T-helper 1 cell treated with Interleukin-12 subunit alpha and Interleukin-12 subunit beta and Interleukin-4 antibody, amounts not matched to agents 30 ng/mL and 1 ng/mL, for 36 hours (primary cell): ENCODE measurements at regions not wholly inside any gene's neighbourhood (a gene's known extent, or its start where the extent isn't known, plus 50 kb on each side); places are given as distances from the start of the nearest gene placed in this dataset.

Source experiments
- intact Hi-C: fragments of 100-400 bp; cut with micrococcal nuclease; formaldehyde crosslinking; loops from one replicate; pipeline ENCODE4 v1.15.1; 2024

- intact Hi-C loops, result loop anchor here (5.0 kb wide), 1 partner anchor 108 kb away; no protein-coding TSS in a partner anchor
Observed at GRCh38 chr6:53744321-53744720, 50.5 kb upstream of the LRRC1 start.

DNA sequence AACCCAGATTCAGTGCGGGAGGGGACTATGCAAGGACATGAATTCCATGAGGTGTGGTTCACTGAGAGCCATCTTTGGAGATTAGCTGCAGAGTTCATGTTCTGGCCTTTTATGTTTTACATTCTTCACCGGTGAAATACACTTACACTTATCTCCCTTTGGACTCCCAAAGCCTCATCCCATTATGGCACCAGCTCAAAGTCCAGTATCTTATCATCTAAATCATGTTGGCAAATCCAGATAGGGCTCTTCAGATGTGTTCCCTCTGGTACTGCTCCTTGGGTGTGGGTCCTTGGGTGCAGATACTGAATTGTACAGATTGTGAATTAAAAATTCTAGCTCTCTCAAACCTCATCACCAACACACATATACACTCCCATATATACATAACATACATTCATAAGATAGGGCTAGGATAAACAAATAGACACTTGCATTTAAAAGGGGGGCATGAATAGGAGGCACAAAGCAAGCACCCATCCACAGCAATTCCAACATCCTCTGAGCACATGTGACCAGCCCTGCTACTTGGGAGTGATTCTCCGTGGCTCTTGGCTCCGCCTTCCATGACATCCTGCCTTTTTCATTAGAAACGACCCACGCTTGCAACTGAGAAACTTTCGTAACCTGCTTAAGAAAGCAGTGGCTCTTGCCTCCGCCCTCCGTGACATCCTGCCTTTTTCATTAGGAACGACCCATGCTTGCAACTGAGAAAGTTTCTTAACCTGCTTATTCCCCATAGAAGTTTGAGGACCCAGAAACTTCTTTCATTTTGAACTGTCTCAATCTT lies 53.6 kb upstream of the LRRC1 start:
- intact Hi-C loops, result loop anchor here (1.0 to 5.0 kb wide), 2 partner anchors 52 to 111 kb away; no protein-coding TSS in a partner anchor

DNA sequence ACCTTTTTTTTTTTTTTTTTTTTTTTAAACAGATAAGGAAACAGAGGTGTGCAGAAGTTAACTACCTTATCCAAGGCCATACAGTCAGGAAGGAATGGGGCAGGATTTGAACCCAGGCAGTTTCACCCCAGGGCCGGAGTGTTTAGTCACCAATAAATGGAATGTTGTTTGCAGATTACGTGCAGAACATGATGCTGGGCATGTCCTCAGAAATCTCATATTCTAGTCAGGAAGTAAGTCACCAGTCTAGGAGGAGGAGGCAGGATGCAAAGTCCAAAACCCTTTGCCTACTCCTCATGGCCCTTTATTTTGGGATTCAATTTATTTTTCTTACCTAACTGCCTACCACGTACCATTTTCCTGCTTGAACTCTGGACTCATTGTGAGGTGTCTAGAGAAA lies 57.1 kb upstream of the LRRC1 start:
- intact Hi-C loops, result no loop called here

DNA sequence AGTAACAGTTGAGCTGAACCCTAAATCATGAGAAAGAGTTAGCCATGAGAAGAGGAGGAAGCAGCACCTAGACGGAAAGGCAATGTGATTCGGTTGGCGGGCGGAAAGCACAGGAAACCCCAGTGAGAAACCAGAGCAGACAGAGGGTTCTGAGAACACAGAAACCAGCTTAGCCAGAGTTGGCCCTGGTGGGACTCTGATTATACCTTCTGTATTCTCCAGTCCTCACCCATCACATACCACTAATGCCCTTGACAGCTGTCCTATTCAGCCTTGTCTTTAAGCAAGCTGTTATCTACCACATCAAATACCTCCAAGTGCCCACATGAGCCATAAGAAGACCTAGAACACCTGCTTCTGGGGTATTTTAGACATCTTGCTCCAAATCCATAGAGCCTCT lies 58.9 kb upstream of the LRRC1 start:
- intact Hi-C loops, result loop anchor here (1.0 kb wide), 1 partner anchor 8 kb away; no protein-coding TSS in a partner anchor

DNA sequence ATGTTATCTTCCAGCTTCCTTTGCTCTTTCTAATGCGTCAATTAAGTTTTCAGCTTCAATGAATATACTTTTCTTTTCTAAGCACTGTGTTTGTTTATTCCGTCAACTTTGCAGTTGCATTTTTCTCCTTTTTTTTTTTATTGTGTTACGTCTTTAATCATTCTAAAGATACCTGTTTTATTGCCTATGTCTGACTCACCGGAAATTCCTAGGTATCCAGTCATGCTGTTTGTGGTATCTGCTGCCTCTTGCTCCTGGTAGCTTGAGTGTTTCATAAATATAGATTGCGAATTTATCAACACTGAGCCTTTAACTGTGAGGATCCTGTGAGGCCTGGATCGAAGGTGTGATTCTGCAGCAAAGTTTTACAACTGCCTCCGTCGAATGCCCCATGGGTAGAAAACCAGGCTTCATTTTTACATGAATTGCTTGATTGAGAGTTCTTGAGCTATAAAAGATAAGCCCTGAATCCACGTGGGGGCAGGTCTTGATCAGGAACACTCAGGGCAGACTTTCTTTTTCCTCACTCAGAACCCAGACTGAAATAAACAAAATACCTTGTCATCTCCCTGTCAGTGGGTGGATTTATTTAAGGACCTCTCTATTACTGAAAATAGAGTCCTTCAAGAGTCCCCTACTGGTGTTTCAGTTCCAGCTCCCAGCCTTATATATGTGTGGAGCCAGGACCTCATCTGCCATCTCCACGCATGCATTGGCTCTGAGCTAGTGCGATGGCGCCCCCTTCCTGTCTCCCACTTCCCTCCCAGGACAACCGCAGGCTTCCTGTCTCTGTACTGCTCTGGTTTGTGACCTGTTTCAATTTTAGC lies 60.1 kb upstream of the LRRC1 start:
- intact Hi-C loops, result no loop called here

DNA sequence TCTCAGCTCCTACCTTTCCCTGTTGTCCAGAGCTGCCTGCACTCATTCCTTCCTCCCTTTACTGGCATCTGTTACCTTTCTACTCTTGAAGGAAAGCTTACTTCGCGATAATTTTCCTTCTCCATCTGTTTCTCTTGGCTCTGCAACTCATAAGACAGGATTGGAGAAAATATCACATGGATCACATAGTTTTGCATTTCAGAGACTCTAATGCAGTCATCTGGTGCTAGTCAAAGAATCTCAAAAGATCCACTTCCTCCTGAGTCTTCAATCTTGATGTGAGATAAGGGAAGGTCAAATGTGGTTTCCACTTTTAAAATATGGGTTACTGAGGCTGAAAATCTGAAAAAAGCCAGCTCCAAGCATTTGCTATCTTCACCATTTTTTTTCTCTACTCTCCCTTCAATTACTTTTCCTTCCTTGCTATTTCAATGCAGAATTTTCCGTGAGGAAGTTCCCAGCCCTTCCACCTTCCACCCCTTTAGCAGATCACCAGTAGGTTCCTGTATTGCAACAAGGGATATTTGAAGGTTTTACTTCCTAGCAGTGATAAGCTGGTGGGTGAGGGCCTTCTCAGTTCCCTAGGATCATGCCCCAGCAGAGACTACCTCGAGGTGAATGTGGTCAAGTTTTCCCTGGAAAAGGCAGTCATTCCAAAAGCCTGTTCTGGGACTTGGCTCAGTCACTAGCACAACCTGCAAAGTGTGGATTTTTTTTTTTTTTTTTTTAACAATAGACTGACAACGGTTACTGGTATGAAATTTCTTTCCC lies 62.8 kb upstream of the LRRC1 start:
- intact Hi-C loops, result no loop called here

DNA sequence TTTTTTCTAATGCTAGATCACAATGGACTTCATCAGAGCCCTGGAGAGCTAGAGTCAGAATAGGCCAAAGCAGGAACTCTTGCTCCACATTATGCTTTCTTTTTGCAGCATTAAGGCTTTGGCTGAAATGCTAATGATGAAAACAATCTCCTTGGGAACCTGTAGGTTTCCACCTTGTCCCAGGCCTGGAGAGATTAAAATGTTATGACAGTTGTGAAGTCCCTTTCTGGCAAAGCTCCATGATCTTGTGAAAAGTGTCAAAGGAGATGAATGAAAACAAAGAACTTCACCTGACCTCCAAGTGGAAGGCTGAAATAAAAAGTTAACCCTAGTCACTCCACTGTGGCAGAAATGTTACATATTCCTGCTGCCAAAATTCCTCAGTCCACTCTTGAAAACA lies 64.0 kb upstream of the LRRC1 start:
- intact Hi-C loops, result no loop called here

GRCh38 chr6:53728570-53729194 lies 63.1 kb upstream of the KLHL31 start:
- intact Hi-C loops, result loop anchor here (1.0 to 10.0 kb wide), 10 partner anchors 8 to 1444 kb away; partner anchors contain the start of genes GSTA4 and MCM3

GRCh38 chr6:53727748-53728147 lies 62.2 kb upstream of the KLHL31 start:
- intact Hi-C loops, result loop anchor here (1.0 to 10.0 kb wide), 10 partner anchors 8 to 1443 kb away; partner anchors contain the start of genes GSTA4 and MCM3

DNA sequence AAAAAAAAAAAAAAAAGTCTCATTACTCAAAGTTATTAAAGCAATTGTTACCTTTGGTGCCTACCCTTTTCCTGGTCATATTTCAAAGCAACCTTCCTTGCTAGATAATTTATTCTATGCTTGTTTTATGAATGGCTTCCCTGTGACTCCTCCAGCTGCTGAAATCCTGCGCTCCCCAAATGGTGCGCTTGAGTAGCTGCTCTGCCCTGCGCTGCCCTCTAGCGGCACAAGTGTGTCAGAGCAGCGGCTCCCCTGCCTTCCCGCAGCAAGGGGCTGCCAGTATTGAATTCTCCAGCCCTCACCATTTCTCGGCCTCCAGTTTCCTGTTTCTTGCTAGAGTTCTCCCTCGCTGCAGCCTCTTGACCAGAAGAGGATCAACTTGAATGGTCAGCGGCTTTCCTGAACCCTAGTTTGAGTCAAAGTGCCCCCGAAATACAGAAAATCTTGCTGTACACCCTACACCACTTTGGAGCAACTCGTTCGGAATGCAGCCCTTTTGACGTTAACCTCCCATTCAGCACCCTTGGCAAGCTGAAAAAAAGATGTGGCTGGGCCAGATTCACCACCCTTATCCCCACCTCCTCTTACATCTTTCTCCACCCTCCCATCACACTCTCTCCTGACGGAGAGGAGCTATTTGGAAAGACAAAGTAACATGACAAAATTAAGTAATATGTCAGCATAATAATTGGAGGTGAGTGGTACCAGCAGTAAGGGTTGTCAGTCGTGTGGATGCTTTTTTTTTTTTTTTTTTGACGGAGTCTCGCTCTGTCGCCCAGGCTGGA lies 60.4 kb upstream of the KLHL31 start:
- intact Hi-C loops, result loop anchor here (2.0 to 10.0 kb wide), 5 partner anchors 314 to 1441 kb away; partner anchors contain the start of genes GSTA4 and MCM3

DNA sequence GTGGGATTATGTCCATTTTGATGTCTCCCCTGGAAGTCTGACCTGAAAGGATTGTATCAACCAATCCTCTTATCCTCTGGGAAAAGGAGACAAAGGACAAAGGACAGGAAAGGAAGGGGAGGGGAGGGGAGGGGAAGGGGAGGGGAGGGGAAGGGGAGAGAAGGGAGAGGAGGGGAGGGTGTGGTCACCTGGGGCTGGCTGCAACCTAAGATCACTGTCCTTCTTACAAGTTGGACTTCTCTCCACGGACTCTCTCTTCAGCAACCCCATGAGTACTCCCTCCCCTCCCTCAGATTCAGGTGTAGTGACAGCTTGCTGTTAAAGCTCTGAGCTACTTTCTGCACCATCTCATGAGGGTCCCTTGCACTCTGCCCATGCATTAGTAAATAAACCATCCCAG lies 58.9 kb upstream of the KLHL31 start:
- intact Hi-C loops, result loop anchor here (2.0 to 10.0 kb wide), 4 partner anchors 420 to 1440 kb away; partner anchors contain the start of genes GSTA4 and MCM3

GRCh38 chr6:53723331-53723730 lies 57.8 kb upstream of the KLHL31 start:
- intact Hi-C loops, result loop anchor here (10.0 kb wide), 3 partner anchors 419 to 1439 kb away; partner anchors contain the start of genes GSTA4 and MCM3

GRCh38 chr6:53721766-53722165 lies 56.2 kb upstream of the KLHL31 start:
- intact Hi-C loops, result loop anchor here (10.0 kb wide), 3 partner anchors 417 to 1437 kb away; partner anchors contain the start of genes GSTA4 and MCM3

GRCh38 chr6:53718597-53719460 lies 53.3 kb upstream of the KLHL31 start:
- intact Hi-C loops, result loop anchor here (1.0 to 2.0 kb wide), 3 partner anchors 9 to 237 kb away; partner anchors contain the start of gene GCLC

DNA sequence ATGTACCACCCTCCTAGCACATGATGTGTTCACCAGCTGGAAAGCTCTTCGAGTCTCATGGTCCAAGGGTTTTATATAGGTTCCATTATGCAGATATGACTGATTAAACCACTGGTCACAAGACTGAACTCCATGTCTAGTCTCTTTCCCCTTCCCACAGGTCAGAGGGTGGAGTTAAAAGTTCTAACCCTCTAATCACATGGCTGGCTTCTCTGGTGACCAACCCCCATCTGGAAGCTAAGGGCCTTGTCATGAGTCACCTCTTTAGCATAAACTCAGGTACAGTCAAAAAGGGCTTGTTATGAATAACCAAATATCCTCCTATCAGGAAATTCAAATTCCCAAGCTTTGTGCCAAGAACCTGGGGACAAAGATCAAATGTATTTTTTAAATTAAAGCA lies 52.0 kb upstream of the KLHL31 start:
- intact Hi-C loops, result no loop called here

DNA sequence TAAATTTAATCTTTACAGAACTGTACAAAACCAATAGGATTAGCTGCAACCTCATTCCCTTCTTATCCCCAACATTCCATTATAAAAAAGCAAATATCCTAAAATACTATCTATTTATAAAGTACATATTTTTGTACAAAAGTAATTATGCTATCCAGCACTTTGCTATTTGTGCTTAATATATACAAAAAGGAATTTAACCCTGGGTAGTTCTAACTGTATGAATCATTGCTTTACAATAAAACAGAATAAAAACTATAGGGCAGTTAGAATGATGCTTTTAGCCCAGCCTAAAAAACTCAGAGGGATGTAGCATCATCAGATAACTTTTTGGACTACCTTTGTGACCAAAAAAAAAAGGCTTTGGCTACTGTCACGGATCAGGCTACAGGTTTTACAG lies 49.9 kb upstream of the KLHL31 start:
- intact Hi-C loops, result no loop called here
